Panc1 (cell line): ENCODE measurements at regions not wholly inside any gene's neighbourhood (a gene's known extent, or its start where the extent isn't known, plus 50 kb on each side); places are given as distances from the start of the nearest gene placed in this dataset.

ENCODE experiments used
- ATAC-seq: fragments of 200-7000 bp; cut with Tn5 transposase; 2 replicates; pipeline ENCODE4 v1.9.1; 2020; ENCODE audit warnings: mild to moderate bottlenecking, moderate library complexity
- BruUV-seq: library from RNA; stranded (reverse); fragments of 400-500 nt; replicated peaks from 2 replicates; lab custom pipeline; 2021; lab: Mats Ljungman, UMichigan
- CTCF ChIA-PET: fragments of 300-600 bp; sonication (Branson Sonifier 250); formaldehyde crosslinking; loops from one replicate; lab custom pipeline; 2022; ENCODE audit warnings: antibody characterized with exemption; lab: Charles Lee
- POLR2A ChIA-PET: fragments of 300-600 bp; sonication (Branson Sonifier 250); formaldehyde crosslinking; loops from one replicate; lab custom pipeline; 2022; ENCODE audit warnings: antibody characterized with exemption; lab: Charles Lee
- DNase-seq: peaks from one replicate; pipeline ENCODE4 v3.0.0-alpha.2; 2010; ENCODE audit warnings: low read depth, low spot score
- H3K27ac ChIP-seq: 2 replicates; pipeline ENCODE4 v1.5.1; 2011; ENCODE audit warnings: mild to moderate bottlenecking, low read length, inconsistent platforms
- H3K27me3 ChIP-seq: fragments of 200-500 bp; sonication (Bioruptor generic); 2 replicates; pipeline ENCODE4 v1.6.0; 2014; ENCODE audit warnings: low read length, inconsistent platforms; ENCODE audit not compliant: control insufficient read depth, insufficient read depth
- H3K36me3 ChIP-seq: fragments of 200-500 bp; sonication (Bioruptor generic); 2 replicates; pipeline ENCODE4 v1.5.1; 2014; ENCODE audit warnings: inconsistent platforms, mild to moderate bottlenecking, low read length, moderate library complexity; ENCODE audit not compliant: control insufficient read depth, insufficient read depth
- H3K4me1 ChIP-seq: 2 replicates; pipeline ENCODE4 v1.5.1; 2011; ENCODE audit warnings: inconsistent platforms, mild to moderate bottlenecking, low read length, moderate library complexity; ENCODE audit not compliant: control insufficient read depth, insufficient read depth
- H3K4me3 ChIP-seq, 2 experiments: 2 replicates each; pipeline ENCODE4 v1.5.1; 2011 to 2012; ENCODE audit warnings: low read depth in 2 of 2, low read length in 2 of 2, mild to moderate bottlenecking in 2 of 2, inconsistent platforms in 1 of 2, moderate library complexity in 1 of 2
- H3K9me3 ChIP-seq: fragments of 200-500 bp; sonication (Bioruptor generic); 2 replicates; pipeline ENCODE4 v1.5.1; 2014; ENCODE audit warnings: low read depth, mild to moderate bottlenecking, inconsistent platforms, low read length, moderate library complexity; ENCODE audit not compliant: control insufficient read depth, insufficient read depth
- CTCF ChIP-seq: fragments of 450-650 bp; IDR thresholded peaks from 2 replicates; pipeline ENCODE4 v1.5.1; 2017; ENCODE audit warnings: mild to moderate bottlenecking
- POLR2AphosphoS5 ChIP-seq: IDR thresholded peaks from 2 replicates; pipeline ENCODE4 v1.6.1; 2012; ENCODE audit warnings: mild to moderate bottlenecking, low read depth, low read length, moderate library complexity
- REST ChIP-seq, 2 experiments: IDR thresholded peaks; 2 replicates each; pipeline ENCODE4 v1.6.1; 2011 to 2012; ENCODE audit warnings: low read depth in 2 of 2, control low read depth in 1 of 2, low read length in 1 of 2, mild to moderate bottlenecking in 1 of 2, moderate library complexity in 1 of 2; ENCODE audit not compliant: insufficient read depth in 1 of 2
- SIN3A ChIP-seq: IDR thresholded peaks from 2 replicates; pipeline ENCODE4 v1.6.1; 2012; ENCODE audit warnings: low read depth, mild to moderate bottlenecking, low read length, moderate library complexity, borderline replicate concordance; ENCODE audit not compliant: insufficient read depth
- in situ Hi-C: cut with HindIII; loops from 2 replicates; pipeline ENCODE4 v1.10.0; 2016; ENCODE audit warnings: low sequenced_read_pairs, low pct_unique_long_range_greater_than_20kb
- intact Hi-C: fragments of 100-400 bp; cut with micrococcal nuclease; formaldehyde crosslinking; loops from one replicate; pipeline ENCODE4 v1.10.0; 2022; ENCODE audit not compliant: unreplicated experiment

- H3K9me3 ChIP-seq: no peaks in the 10 kb centered on the region
Measured at GRCh38 chr17:33749171-33749570, 456.1 kb upstream of the ASIC2 start.

GRCh38 chr17:33750943-33751701 lies 458.0 kb upstream of the ASIC2 start:
- peak; percentile 39 for DNase-seq
- TF ChIP-seq SIN3A (no peak), CTCF (peak; percentile 93)
- BruUV-seq: no TSS peak
- Histone ChIP-seq H3K36me3 (no peaks in the 10 kb centered on the region), H3K4me1 (peaks cover 4% of the 10 kb centered on the region), H3K27me3 (peaks cover 8% of the 10 kb centered on the region), H3K4me3 (0 out of 4 replicates have a peak overlapping the region, but pooled peaks of 1 of the 2 experiments have one; percentile 6), H3K9me3 (no peaks in the 10 kb centered on the region), H3K27ac (no peak overlapping the region)
- intact Hi-C loops (loop anchor here (5.0 to 10.0 kb wide), 3 partner anchors 39 to 966 kb away; no protein-coding TSS in a partner anchor), in situ Hi-C loops (no loop called here)
- POLR2A ChIA-PET: no interaction called here
- CTCF ChIA-PET: interaction anchor here (0.5 to 1.3 kb wide), 7 partner anchors 26 to 1327 kb away, joined by 3 to 5 read pairs (median 4); no protein-coding TSS in a partner anchor
- peak; percentile 91 for ATAC-seq

More at GRCh38 chr17:33749171-33749570, 456.1 kb upstream of the ASIC2 start:
- no peak for ATAC-seq
- DNase-seq: no peak
- intact Hi-C loops (no loop called here), in situ Hi-C loops (no loop called here)
- BruUV-seq: no TSS peak
- ChIA-PET CTCF (no interaction called here), POLR2A (no interaction called here)
- Histone ChIP-seq H3K27ac (no peak overlapping the region), H3K4me3 (no peak overlapping the region), H3K4me1 (peaks cover 4% of the 10 kb centered on the region), H3K36me3 (no peaks in the 10 kb centered on the region), H3K27me3 (peaks cover 8% of the 10 kb centered on the region)
- TF ChIP-seq CTCF (no peak), REST (IDR thresholded peaks at IDR 0.05; ENCODE audit: insufficient read depth in 1 of 2, low read depth in 2 of 2, low read length in 1 of 2) (no peak), SIN3A (no peak), POLR2AphosphoS5 (no peak)
